HepG2 (cell line): ENCODE measurements at regions not wholly inside any gene's neighbourhood (a gene's known extent, or its start where the extent isn't known, plus 50 kb on each side); places are given as distances from the start of the nearest gene placed in this dataset.

Source experiments
- ATAC-seq: fragments of 200-7000 bp; cut with Tn5 transposase; 3 replicates; pipeline ENCODE4 v1.9.1; 2020; ENCODE audit warnings: mild to moderate bottlenecking, moderate library complexity
- BruUV-seq: library from RNA; stranded (reverse); fragments of 400-500 nt; replicated peaks from 2 replicates; lab custom pipeline; 2021; lab: Mats Ljungman, UMichigan
- CTCF ChIA-PET: fragments of 300-600 bp; formaldehyde crosslinking; extraction: SDS; loops from one replicate; lab custom pipeline; 2021; ENCODE audit warnings: low total read pairs, inconsistent platforms, low intra/inter-chr PET ratio; lab: Yijun Ruan, JAX
- POLR2A ChIA-PET: fragments of 350-600 bp; sonication (Branson Sonifier 250); formaldehyde crosslinking; loops from one replicate; lab custom pipeline; 2020; ENCODE audit warnings: antibody characterized with exemption, inconsistent platforms; lab: Yijun Ruan, JAX
- DNase-seq: peaks from one replicate; pipeline ENCODE4 v3.0.0-alpha.2; 2015; ENCODE audit warnings: low spot score
- FAIRE-seq: peaks from 3 replicates; lab custom pipeline; 2011; peaks lifted over from hg19 to GRCh38; lab: Jason Lieb, UNC
- H2AFZ ChIP-seq: one replicate; pipeline ENCODE4 v1.6.1; 2011; ENCODE audit warnings: low read length, inconsistent platforms
- H3K27ac ChIP-seq: fragments of 300-600 bp; 3 replicates; pipeline ENCODE4 v1.8.0; 2011; ENCODE audit warnings: mixed run types, mild to moderate bottlenecking, mixed read lengths, low read length, inconsistent platforms; ENCODE audit not compliant: insufficient read depth; ENCODE audit errors: extremely low read length
- H3K27me3 ChIP-seq, 2 experiments: fragments of 200-600 bp in 1 of 2; 2 replicates in 1 of 2; 3 replicates in 1 of 2; pipeline versions ENCODE4 v1.6.0 to v1.8.0; 2011; ENCODE audit warnings: low read length in 2 of 2, mild to moderate bottlenecking in 2 of 2, moderate library complexity in 2 of 2, inconsistent platforms in 1 of 2; ENCODE audit not compliant: insufficient read depth in 2 of 2, control insufficient read depth in 1 of 2
- H3K36me3 ChIP-seq, 2 experiments: fragments of 200-600 bp in 1 of 2; replicated peaks in 1 of 2; 2 replicates in 1 of 2; 3 replicates in 1 of 2; pipeline versions ENCODE4 v1.5.1 to v1.8.0; 2011; ENCODE audit warnings: low read length in 2 of 2, inconsistent platforms in 1 of 2; ENCODE audit not compliant: insufficient read depth in 2 of 2, control insufficient read depth in 1 of 2
- H3K4me1 ChIP-seq: 2 replicates; pipeline ENCODE4 v1.5.1; 2012; ENCODE audit warnings: low read length, inconsistent platforms; ENCODE audit not compliant: insufficient read depth
- H3K4me2 ChIP-seq: 2 replicates; pipeline ENCODE4 v1.6.0; 2011; ENCODE audit warnings: low read depth, low read length, inconsistent platforms
- H3K4me3 ChIP-seq, 3 experiments: fragments of 200-600 bp in 1 of 3; sonication (generic), shearing (Covaris generic) in 1 of 3; replicated peaks in 1 of 3; 2 replicates each; pipeline ENCODE4 v1.5.1; 2011 to 2016; ENCODE audit warnings: low read length in 3 of 3, inconsistent platforms in 2 of 3, low read depth in 2 of 3, mild to moderate bottlenecking in 2 of 3, control low read depth in 1 of 3, mixed read lengths in 1 of 3; ENCODE audit not compliant: insufficient read depth in 1 of 3
- H3K79me2 ChIP-seq: one replicate; pipeline ENCODE4 v1.6.1; 2011; ENCODE audit warnings: low read length, inconsistent platforms; ENCODE audit not compliant: insufficient read depth
- H3K9ac ChIP-seq: 2 replicates; pipeline ENCODE4 v1.6.0; 2011; ENCODE audit warnings: mild to moderate bottlenecking, low read depth, low read length, inconsistent platforms; ENCODE audit not compliant: insufficient read depth
- H3K9me3 ChIP-seq: 2 replicates; pipeline ENCODE4 v1.5.1; 2012; ENCODE audit warnings: mild to moderate bottlenecking, low read length
- H4K20me1 ChIP-seq: 2 replicates; pipeline ENCODE4 v1.6.0; 2011; ENCODE audit warnings: inconsistent platforms, mild to moderate bottlenecking, low read length, moderate library complexity; ENCODE audit not compliant: insufficient read depth
- ATF2 ChIP-seq: sonication (generic); formaldehyde crosslinking; IDR thresholded peaks from 2 replicates; pipeline ENCODE4 v1.4.0; 2020; ENCODE audit warnings: missing genetic modification reagents
- FUBP1 ChIP-seq: sonication (generic); formaldehyde crosslinking; IDR thresholded peaks from 2 replicates; pipeline ENCODE4 v1.5.1; 2020; ENCODE audit warnings: missing genetic modification reagents, mild to moderate bottlenecking, borderline replicate concordance
- HMGXB4 ChIP-seq, 2 experiments: sonication (generic) in 1 of 2; formaldehyde crosslinking in 1 of 2; IDR thresholded peaks; 2 replicates each; pipeline versions ENCODE4 v1.4.0 to v1.6.1; 2018 to 2020; ENCODE audit warnings: missing genetic modification reagents in 2 of 2, borderline replicate concordance in 1 of 2, low read depth in 1 of 2, mild to moderate bottlenecking in 1 of 2, missing biosample characterization in 1 of 2
- SOX13 ChIP-seq, 3 experiments: fragments of 450-650 bp in 1 of 3; sonication (generic) in 1 of 3; formaldehyde crosslinking in 1 of 3; IDR thresholded peaks in 2 of 3; conservative IDR thresholded peaks in 1 of 3; 2 replicates each; pipeline versions ENCODE4 v1.5.0 to v1.6.1; 2016 to 2020; ENCODE audit warnings: antibody characterized with exemption in 1 of 3, mild to moderate bottlenecking in 1 of 3, missing compliant biosample characterization in 1 of 3, missing genetic modification reagents in 1 of 3, moderate library complexity in 1 of 3
- ZNF549 ChIP-seq: sonication (generic); formaldehyde crosslinking; IDR thresholded peaks from 2 replicates; pipeline ENCODE4 v1.5.0; 2020; ENCODE audit warnings: missing genetic modification reagents
- WGBS: methylation state at CpG from one replicate; pipeline ENCODE4 v1.1.6; 2017; ENCODE audit warnings: low lambda C conversion rate; 5-methylcytosine and 5-hydroxymethylcytosine counted together
- in situ Hi-C: cut with HindIII; loops from 2 replicates; pipeline ENCODE4 v1.10.0; 2017; ENCODE audit warnings: low pct_unique_long_range_greater_than_20kb; ENCODE audit not compliant: extremely low pct_ligation_motif_present
- intact Hi-C: fragments of 100-400 bp; cut with micrococcal nuclease; formaldehyde crosslinking; loops from one replicate; pipeline ENCODE4 v1.10.0; 2022; ENCODE audit not compliant: unreplicated experiment

- in situ Hi-C loops (no loop called here), intact Hi-C loops (no loop called here)
- no peak for FAIRE-seq
Observed at GRCh38 chr2:200086911-200087310, 131.5 kb downstream of the MAIP1 start.

GRCh38 chr2:200087451-200087850 is 132.1 kb downstream of the MAIP1 start:
- no peaks in the 10 kb centered on the region for H3K9me3 ChIP-seq
- CTCF ChIA-PET, result no interaction called here
- H3K4me2 ChIP-seq, result no peak overlapping the region
- intact Hi-C loops (no loop called here), in situ Hi-C loops (no loop called here)
- POLR2A ChIA-PET, result no interaction called here
- DNase-seq (no peak), FAIRE-seq (no peak), ATAC-seq (no peak)
- no peak overlapping the region for H3K27ac ChIP-seq
- WGBS, result 29% methylated on average over 5 of the region's 5 CpGs
- peaks cover 6% of the 10 kb centered on the region for H3K4me1 ChIP-seq
- no peak for TF ChIP-seq SOX13 (IDR thresholded peaks at IDR 0.05)
- TF ChIP-seq SOX13 (CRISPR knock-in tag; conservative IDR thresholded peaks at IDR 0.05 in 1 of 2, IDR thresholded peaks at IDR 0.05 in 1 of 2), result no peak
- no peak for TF ChIP-seq ATF2 (CRISPR knock-in tag)
- no peak for TF ChIP-seq FUBP1 (CRISPR knock-in tag)
- TF ChIP-seq ZNF549 (CRISPR knock-in tag), result no peak
- no peaks in the 10 kb centered on the region for H3K36me3 ChIP-seq
- no peak overlapping the region for H2AFZ ChIP-seq
- H3K4me3 ChIP-seq, result no peak overlapping the region
- peaks cover 1 to 41% of the 10 kb centered on the region in 2 experiments; a peak in 4 of 5 replicates for H3K27me3 ChIP-seq
- H3K79me2 ChIP-seq, result no peaks in the 10 kb centered on the region
- H4K20me1 ChIP-seq, result no peaks in the 10 kb centered on the region
- no TSS peak for BruUV-seq
- H3K9ac ChIP-seq, result no peak overlapping the region

More at GRCh38 chr2:200086911-200087310, 131.5 kb downstream of the MAIP1 start:
- H4K20me1 ChIP-seq, result no peaks in the 10 kb centered on the region
- H3K4me1 ChIP-seq, result peaks cover under 1% of the 10 kb centered on the region
- no peak overlapping the region for H3K4me3 ChIP-seq
- no TSS peak for BruUV-seq
- H3K9ac ChIP-seq, result no peak overlapping the region
- no peak for TF ChIP-seq HMGXB4 (CRISPR knock-in tag; IDR thresholded peaks at IDR 0.05; ENCODE audit: borderline replicate concordance in 1 of 2, low read depth in 1 of 2)
- no peak for ATAC-seq
- DNase-seq, result no peak
- ChIA-PET POLR2A (no interaction called here), CTCF (no interaction called here)
- no peaks in the 10 kb centered on the region for H3K9me3 ChIP-seq
- H3K4me2 ChIP-seq, result no peak overlapping the region
- no peak overlapping the region for H2AFZ ChIP-seq
- H3K27me3 ChIP-seq, result peaks cover 1 to 41% of the 10 kb centered on the region in 2 experiments; a peak in 4 of 5 replicates
- no peaks in the 10 kb centered on the region for H3K79me2 ChIP-seq
- 62% methylated on average over 9 of the region's 9 CpGs for WGBS
- H3K36me3 ChIP-seq, result no peaks in the 10 kb centered on the region
- no peak overlapping the region for H3K27ac ChIP-seq
